GM23248 (cell line): ENCODE measurements at regions not wholly inside any gene's neighbourhood (a gene's known extent, or its start where the extent isn't known, plus 50 kb on each side); places are given as distances from the start of the nearest gene placed in this dataset.

ENCODE experiments used
- EZH2 ChIP-seq: fragments of 200-600 bp; sonication (generic); IDR thresholded peaks from 2 replicates; pipeline ENCODE4 v1.6.1; 2018; ENCODE audit warnings: antibody characterized with exemption, mild to moderate bottlenecking; ENCODE audit not compliant: insufficient read depth, poor library complexity, severe bottlenecking
- EZH2phosphoT487 ChIP-seq: fragments of 200-600 bp; sonication (generic); IDR thresholded peaks from 2 replicates; pipeline ENCODE4 v1.6.1; 2018; ENCODE audit warnings: antibody characterized with exemption, moderate library complexity, mild to moderate bottlenecking, low read depth; ENCODE audit not compliant: insufficient read depth

DNA sequence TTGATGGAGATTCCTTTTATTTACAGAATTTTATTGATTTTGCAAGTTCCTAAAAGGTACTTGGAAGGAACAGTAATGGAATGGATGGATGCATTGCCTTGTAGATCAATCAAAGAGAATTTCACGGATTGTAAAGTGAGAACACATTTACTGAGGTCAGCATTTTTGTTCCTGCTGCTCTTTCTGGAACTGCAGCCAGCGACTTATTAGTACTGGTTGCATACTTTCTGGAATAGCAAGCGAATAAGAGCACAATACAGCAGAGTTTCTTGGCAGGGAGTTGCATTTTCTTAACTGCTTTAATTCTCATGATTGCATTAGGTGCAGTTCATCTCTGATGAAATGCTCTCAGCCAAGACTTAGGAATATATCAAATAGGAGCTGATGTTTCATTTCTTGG lies 106.1 kb upstream of the CHODL start:
- no peak for TF ChIP-seq EZH2phosphoT487
- no peak for TF ChIP-seq EZH2
